ENCODE measurements at regions not wholly inside any gene's neighbourhood (a gene's known extent, or its start where the extent isn't known, plus 50 kb on each side); places are given as distances from the start of the nearest gene placed in this dataset.
"Not testable (repeated sequence)": the region's sequence is repeated elsewhere in the genome, so short reads cannot be mapped to it uniquely, and the experiment has no call there.

- in situ Hi-C loops (cut with HindIII; ENCODE audit: low pct_unique_long_range_greater_than_20kb, low sequenced_read_pairs) = no loop called here
These were observed 250.1 kb upstream of the TRPC7 start for GRCh38 chr5:136615251-136616119.

GRCh38 chr5:136613230-136613629 lies 247.9 kb upstream of the TRPC7 start:
- in situ Hi-C loops (cut with HindIII; ENCODE audit: low pct_unique_long_range_greater_than_20kb, low sequenced_read_pairs) = no loop called here

More at GRCh38 chr5:136615251-136616119, 250.1 kb upstream of the TRPC7 start:
- DNase-seq (ENCODE audit: low read depth) = no peak

GRCh38 chr5:136605638-136606037 lies 240.3 kb upstream of the TRPC7 start:
- DNase-seq (ENCODE audit: low read depth) = no peak
- in situ Hi-C loops (cut with HindIII; ENCODE audit: low pct_unique_long_range_greater_than_20kb, low sequenced_read_pairs) = no loop called here

More at GRCh38 chr5:136613230-136613629, 247.9 kb upstream of the TRPC7 start:
- DNase-seq (ENCODE audit: low read depth) = peak; percentile 13

GRCh38 chr5:136600306-136600705 lies 235.0 kb upstream of the TRPC7 start:
- no peak for DNase-seq (ENCODE audit: low read depth)
- in situ Hi-C loops (cut with HindIII; ENCODE audit: low pct_unique_long_range_greater_than_20kb, low sequenced_read_pairs) = no loop called here

GRCh38 chr5:136598802-136599404 lies 233.6 kb upstream of the TRPC7 start:
- DNase-seq (ENCODE audit: low read depth) = no peak

GRCh38 chr5:136594416-136594815 lies 229.1 kb upstream of the TRPC7 start:
- in situ Hi-C loops (cut with HindIII; ENCODE audit: low pct_unique_long_range_greater_than_20kb, low sequenced_read_pairs) = no loop called here
- no peak for DNase-seq (ENCODE audit: low read depth)

More at GRCh38 chr5:136598802-136599404, 233.6 kb upstream of the TRPC7 start:
- in situ Hi-C loops (cut with HindIII; ENCODE audit: low pct_unique_long_range_greater_than_20kb, low sequenced_read_pairs) = no loop called here

GRCh38 chr5:136590581-136590980 lies 225.2 kb upstream of the TRPC7 start:
- in situ Hi-C loops (cut with HindIII; ENCODE audit: low pct_unique_long_range_greater_than_20kb, low sequenced_read_pairs) = no loop called here

GRCh38 chr5:136586196-136586595 lies 220.9 kb upstream of the TRPC7 start:
- DNase-seq (ENCODE audit: low read depth) = no peak
- in situ Hi-C loops (cut with HindIII; ENCODE audit: low pct_unique_long_range_greater_than_20kb, low sequenced_read_pairs) = no loop called here

More at GRCh38 chr5:136590581-136590980, 225.2 kb upstream of the TRPC7 start:
- DNase-seq (ENCODE audit: low read depth) = no peak

- no peak for DNase-seq (ENCODE audit: low read depth)
- in situ Hi-C loops (cut with HindIII; ENCODE audit: low pct_unique_long_range_greater_than_20kb, low sequenced_read_pairs) = no loop called here
These were observed 219.1 kb upstream of the TRPC7 start for GRCh38 chr5:136584474-136584873.

- no peak for DNase-seq (ENCODE audit: low read depth)
These were observed 213.9 kb upstream of the TRPC7 start for GRCh38 chr5:136579238-136579637.

GRCh38 chr5:136569875-136570274 lies 204.5 kb upstream of the TRPC7 start:
- in situ Hi-C loops (cut with HindIII; ENCODE audit: low pct_unique_long_range_greater_than_20kb, low sequenced_read_pairs) = not testable (repeated sequence)

More at GRCh38 chr5:136579238-136579637, 213.9 kb upstream of the TRPC7 start:
- in situ Hi-C loops (cut with HindIII; ENCODE audit: low pct_unique_long_range_greater_than_20kb, low sequenced_read_pairs) = no loop called here

GRCh38 chr5:136565457-136565856 lies 200.1 kb upstream of the TRPC7 start:
- DNase-seq (ENCODE audit: low read depth); in situ Hi-C loops (cut with HindIII; ENCODE audit: low pct_unique_long_range_greater_than_20kb, low sequenced_read_pairs): not testable (repeated sequence)

More at GRCh38 chr5:136569875-136570274, 204.5 kb upstream of the TRPC7 start:
- not testable (repeated sequence) for DNase-seq (ENCODE audit: low read depth)

- in situ Hi-C loops (cut with HindIII; ENCODE audit: low pct_unique_long_range_greater_than_20kb, low sequenced_read_pairs); DNase-seq (ENCODE audit: low read depth): not testable (repeated sequence)
These were observed 199.7 kb upstream of the TRPC7 start for GRCh38 chr5:136565050-136565449.

- DNase-seq (ENCODE audit: low read depth); in situ Hi-C loops (cut with HindIII; ENCODE audit: low pct_unique_long_range_greater_than_20kb, low sequenced_read_pairs): not testable (repeated sequence)
These were observed 199.1 kb upstream of the TRPC7 start for GRCh38 chr5:136564431-136564830.

GRCh38 chr5:136563489-136563888 lies 198.1 kb upstream of the TRPC7 start:
- DNase-seq (ENCODE audit: low read depth) = no peak
- in situ Hi-C loops (cut with HindIII; ENCODE audit: low pct_unique_long_range_greater_than_20kb, low sequenced_read_pairs) = no loop called here

- in situ Hi-C loops (cut with HindIII; ENCODE audit: low pct_unique_long_range_greater_than_20kb, low sequenced_read_pairs) = no loop called here
- no peak for DNase-seq (ENCODE audit: low read depth)
These were observed 194.8 kb upstream of the TRPC7 start for GRCh38 chr5:136560126-136560525.

- in situ Hi-C loops (cut with HindIII; ENCODE audit: low pct_unique_long_range_greater_than_20kb, low sequenced_read_pairs) = no loop called here
- no peak for DNase-seq (ENCODE audit: low read depth)
These were observed 194.3 kb upstream of the TRPC7 start for GRCh38 chr5:136559651-136560050.

GRCh38 chr5:136547096-136547495 lies 181.8 kb upstream of the TRPC7 start:
- DNase-seq (ENCODE audit: low read depth); in situ Hi-C loops (cut with HindIII; ENCODE audit: low pct_unique_long_range_greater_than_20kb, low sequenced_read_pairs): not testable (repeated sequence)

GRCh38 chr5:136546441-136546840 lies 181.1 kb upstream of the TRPC7 start:
- in situ Hi-C loops (cut with HindIII; ENCODE audit: low pct_unique_long_range_greater_than_20kb, low sequenced_read_pairs); DNase-seq (ENCODE audit: low read depth): not testable (repeated sequence)

Data from Caki2 (cell line).